ENCODE measurements at regions not wholly inside any gene's neighbourhood (a gene's known extent, or its start where the extent isn't known, plus 50 kb on each side); places are given as distances from the start of the nearest gene placed in this dataset.

DNA sequence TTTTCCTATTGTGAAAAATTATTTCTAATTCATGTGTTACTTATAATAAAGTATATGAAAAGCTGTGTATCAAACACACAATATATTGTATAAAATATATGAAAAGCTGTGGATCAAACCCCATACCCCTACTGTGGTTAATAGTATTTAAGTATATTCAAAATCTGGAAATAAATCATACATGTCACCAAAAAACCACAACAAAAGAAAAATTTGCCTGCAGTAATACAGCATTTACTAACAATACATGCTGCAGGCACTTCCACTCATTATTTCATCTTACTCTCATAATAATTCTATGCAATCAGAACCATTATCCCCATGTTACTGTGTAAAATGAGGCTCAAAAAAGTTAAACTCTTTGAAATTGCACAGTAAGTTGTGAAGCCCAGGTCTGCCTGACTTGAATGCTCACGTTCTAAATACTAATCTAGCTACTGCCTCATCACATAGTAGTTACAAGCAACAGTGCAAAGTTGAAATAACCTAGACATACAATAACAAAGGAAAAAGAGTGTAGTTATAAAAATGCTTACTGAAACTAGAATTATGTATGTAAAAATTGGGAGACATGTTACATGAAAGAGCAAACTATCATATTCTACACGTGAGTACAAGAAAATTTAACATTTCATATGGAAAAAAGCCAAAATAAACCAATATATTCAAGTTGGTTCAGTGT is 61.7 kb downstream of the FAM217A start:
- TF ChIP-seq CTCF (IDR thresholded peaks at IDR 0.05) (no peak), POLR2A (IDR thresholded peaks at IDR 0.05) (no peak)

All from right lobe of liver (tissue), 4 donors.